ENCODE measurements at regions not wholly inside any gene's neighbourhood (a gene's known extent, or its start where the extent isn't known, plus 50 kb on each side); places are given as distances from the start of the nearest gene placed in this dataset.

GRCh38 chr10:130795819-130796218 lies 515.7 kb downstream of the TCERG1L start:
- no peak for TF ChIP-seq CTCF (IDR thresholded peaks at IDR 0.05)
- TF ChIP-seq POLR2A (IDR thresholded peaks at IDR 0.05): no peak
